Stimulated activated CD8-positive, alpha-beta memory T cell treated with anti-CD3 and anti-CD28 coated beads, Interleukin-4, amount 100 ng/mL, for 4 hours (primary cell): ENCODE measurements at regions not wholly inside any gene's neighbourhood (a gene's known extent, or its start where the extent isn't known, plus 50 kb on each side); places are given as distances from the start of the nearest gene placed in this dataset.

ENCODE experiments used
- DNase-seq, 2 donors: peaks; one replicate each; pipeline ENCODE4 v3.0.0-alpha.2; 2020; ENCODE audit warnings: low read depth in 2 of 2, low spot score in 1 of 2

DNA sequence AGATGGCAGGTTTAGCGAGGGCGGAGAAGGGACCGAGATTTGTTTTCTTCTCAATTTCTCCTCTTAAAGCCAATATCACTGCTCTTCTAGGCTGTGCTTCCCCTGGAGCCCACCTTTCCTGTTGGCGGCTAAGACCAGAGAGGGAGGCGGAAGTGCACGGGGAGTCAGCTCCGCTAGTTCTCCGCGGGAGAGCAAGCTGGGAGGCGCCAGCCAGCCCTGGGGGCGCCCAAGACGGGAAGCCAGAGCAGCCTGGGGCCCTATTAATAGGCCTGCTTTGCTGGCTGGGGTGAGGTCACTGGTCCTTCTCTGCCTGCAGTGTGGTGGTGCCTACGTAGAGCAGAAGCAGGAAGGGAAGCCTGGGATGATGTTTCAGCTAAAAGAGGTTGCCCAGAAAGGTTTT, 61.6 kb downstream of the LSM5 start:
- DNase-seq, result no peak

DNA sequence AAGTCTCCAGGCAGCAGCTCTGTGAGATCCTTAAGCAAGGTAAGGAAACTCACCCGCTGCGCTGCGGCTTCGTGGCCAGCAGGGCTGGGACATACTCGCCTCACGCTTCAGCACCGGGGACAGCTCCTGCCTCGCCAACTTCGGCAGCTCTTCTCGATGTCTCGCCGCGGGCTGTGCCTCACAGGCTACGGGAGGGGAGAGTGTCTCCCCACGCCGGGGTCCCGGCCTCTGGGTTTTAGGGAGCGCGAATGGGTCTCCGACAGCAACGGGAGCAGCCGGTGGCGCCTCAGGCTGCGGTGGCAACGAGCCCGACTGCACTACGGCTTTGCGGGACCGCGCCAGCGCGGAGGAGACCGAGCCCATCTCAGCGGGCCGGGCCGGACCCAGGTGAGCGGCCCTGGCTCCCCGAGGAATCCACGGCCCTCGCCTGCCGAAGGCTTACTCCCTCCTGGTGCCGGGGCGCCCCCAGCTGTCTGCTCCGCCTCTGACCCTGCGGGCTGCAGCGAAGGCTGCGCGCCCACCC, 62.4 kb downstream of the LSM5 start:
- DNase-seq, result peak; percentile 7 to 11

DNA sequence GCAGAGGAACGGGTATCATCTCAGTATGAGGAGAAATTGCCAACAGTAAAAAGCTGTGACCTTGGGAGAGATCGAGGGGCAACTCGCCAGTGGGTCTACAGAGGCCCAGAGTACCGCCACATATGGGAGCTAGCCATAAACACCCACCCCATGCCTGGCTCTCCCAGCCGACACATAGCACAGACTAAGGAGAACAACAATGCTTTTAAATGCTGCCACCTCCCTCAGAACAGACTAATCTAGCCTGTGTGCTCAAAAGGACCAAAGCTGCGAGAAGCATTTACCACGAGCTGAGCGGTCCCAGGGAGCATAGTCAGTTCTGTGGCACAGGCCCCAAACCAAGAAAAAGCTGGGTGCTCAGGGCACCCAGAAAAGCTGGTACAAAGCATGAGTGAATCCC, 73.3 kb downstream of the LSM5 start:
- DNase-seq, result no peak

DNA sequence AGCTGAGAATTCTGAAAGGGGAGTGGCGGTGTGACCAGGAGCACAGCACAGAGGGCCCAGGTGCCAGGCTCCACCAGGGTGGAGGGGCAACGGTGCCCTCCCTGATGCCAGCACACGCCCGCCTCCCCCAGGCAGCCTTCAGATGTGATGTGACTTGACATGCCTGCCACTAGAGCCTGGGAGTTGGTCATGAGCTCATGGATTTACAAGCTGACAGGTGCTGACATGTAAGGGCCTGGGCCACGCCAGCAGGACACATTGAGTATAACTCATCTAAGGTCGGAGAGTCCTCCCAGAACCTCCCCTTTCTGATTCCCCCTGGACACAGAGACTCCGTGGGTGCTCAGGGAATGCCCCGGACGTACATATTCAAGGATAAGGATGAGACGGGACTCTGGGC, 74.2 kb downstream of the LSM5 start:
- DNase-seq, result no peak

DNA sequence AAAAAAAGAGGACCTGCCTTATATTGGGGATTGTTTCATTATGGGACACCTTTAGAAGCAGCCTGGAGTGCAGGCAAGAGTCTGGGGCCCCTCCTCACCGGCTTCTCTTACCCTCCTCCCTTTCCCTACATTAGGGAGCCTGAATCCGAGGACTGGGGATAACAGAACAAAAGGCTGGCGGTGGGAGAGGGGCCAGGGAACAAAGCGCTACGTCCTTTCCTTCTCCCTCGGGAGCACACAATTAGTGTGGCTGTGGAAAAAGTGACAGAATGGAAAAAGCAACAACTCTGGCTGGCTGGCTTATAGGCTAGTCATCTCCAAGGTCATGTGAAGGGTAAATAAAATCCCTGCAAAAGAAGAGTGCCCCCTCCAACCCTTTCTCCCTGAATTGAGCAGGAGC, 74.7 kb downstream of the LSM5 start:
- no peak for DNase-seq

DNA sequence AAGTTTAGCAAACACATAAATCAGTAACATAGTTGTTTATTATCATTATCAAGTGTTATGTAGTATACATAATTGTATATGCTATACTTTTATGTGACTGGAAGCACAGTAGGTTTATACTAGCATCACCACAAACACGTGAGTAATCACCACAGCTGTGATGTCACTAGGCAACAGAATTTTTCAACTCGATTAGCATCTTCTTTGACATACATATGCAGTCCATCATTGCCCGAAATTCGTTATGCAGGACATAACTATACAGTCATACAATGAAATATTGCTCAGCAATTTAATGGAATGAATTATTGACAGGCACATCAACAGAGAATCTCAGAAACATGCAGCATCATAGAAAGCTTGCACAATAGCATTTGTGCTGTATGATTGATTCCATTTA, 77.7 kb downstream of the LSM5 start:
- no peak for DNase-seq

DNA sequence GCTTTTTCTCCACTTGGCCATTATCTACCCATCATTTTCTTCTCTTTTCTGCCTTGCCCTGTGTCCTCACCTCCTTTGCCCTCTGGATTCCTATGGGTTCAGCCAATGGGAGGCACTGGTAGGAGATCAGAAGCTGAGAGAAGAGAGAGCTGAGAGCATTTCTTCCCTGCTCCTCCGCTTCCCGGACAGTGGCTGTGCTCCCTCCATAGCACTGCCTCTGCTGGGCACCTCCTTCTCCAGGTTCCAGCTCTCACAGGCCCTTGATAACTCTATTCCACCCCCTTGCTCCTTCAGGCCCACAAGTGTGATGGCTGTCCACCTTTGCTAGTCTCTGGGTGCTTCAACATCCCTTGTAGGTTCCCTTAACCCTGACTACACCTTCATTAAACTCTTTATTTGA, 79.6 kb downstream of the LSM5 start:
- DNase-seq, result no peak

DNA sequence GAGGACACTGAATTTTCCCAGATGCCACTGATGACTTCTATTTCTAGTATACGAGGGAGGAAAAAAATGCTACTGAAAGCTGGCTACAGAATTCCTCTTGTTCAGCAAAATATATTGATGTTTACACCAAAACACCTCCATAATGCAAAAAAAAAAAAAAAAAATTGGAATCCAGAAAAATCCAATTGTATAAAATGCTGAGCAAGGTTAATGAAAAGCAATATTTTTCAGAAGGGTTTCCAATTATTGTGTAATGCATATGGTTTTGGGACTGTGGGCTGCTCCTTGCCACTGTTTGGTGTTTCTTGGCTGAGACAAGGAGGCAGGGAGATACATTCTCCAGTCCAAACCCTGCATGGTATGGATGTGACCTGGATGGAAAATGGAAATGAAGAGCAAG, 83.8 kb downstream of the LSM5 start:
- no peak for DNase-seq

DNA sequence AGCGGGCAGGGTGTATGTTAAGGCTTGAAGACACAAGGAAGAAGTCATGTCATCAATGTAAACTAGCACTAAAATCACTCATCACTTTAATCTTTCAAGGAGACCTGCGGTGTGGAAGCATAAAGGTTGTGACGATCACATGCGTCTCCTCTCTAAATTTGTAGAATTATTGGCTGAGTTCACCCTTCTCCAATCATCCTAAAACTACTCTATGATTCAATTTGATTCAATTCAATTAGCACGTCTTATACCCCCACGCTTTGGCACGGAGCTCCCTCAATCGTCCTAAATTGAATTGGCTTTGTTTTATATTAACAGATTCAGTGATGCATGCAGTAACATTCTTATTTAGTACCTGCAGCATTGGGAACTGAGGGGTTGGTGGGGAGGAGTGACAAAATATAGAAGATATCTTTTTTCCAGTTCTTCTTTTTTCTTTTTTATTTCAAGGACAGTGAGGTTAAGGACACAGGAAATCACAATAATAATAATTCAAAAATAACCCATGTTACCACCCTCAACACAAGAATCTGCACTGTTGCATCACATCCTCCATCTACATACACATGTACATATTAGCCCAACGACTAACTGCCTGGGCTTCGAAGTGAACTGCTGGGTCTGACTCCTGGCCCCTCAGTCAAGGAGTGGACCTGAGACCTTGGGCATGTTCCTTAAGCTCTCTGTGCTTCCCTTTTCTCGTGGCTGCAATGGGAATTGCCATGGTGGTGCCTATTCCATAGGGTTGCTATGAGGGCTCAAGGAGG, 86.5 kb downstream of the LSM5 start:
- DNase-seq, result no peak

DNA sequence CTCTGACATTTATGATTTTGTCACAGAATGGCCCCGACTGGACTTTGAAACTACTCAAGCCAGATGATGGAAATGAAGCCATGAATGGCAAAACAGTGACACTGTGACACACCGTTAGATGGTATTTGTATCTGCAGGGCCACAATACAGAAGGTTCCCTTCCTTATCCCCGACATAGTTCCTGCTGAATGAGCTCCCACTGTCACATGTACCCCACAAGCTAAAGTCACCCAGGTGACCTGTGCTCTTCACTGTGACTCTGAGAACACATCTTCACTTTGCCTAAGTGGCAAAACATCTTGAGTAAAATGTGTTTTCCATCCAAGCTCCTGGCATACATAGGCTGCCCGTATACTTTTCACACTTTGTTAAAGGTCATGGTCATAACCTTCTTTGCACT, 89.5 kb downstream of the LSM5 start:
- no peak for DNase-seq

DNA sequence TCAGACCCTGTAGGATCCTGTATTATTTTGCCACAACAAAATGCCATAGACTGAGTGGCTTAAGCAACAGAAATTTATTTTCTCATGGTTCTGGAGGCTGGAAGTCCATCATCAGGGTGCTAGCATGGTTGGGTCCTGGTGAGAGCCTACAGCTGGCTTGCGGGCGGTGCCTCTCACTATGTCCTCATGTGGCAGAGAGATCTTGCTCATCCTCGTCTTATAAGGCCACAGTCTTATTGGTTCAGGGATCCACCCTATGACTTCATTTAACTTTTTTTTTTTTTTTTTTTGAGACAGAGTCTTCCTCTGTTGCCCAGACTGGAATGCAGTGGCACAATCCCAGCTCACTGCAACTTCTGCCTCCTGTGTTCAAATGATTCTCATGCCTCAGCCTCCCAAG, 90.9 kb downstream of the LSM5 start:
- no peak for DNase-seq

DNA sequence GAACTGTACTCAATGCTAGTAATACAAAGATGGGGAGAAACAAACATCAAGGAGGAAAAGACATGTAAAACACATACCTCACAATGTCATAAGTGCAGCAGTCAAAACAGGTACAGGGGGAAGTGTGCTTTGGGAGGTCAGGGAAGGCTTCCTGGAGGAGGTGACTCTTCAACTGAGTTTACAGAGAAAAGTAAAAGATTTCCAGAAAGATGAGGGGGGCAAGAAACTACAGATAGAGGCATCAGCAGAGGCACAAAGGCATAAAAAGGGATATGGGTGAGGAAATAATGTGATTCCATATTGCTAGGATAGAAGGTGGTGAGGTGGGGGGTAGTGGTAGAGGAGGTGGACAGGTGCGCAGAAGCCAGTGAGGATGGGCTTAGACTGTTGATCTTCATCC, 95.0 kb downstream of the LSM5 start:
- no peak for DNase-seq

DNA sequence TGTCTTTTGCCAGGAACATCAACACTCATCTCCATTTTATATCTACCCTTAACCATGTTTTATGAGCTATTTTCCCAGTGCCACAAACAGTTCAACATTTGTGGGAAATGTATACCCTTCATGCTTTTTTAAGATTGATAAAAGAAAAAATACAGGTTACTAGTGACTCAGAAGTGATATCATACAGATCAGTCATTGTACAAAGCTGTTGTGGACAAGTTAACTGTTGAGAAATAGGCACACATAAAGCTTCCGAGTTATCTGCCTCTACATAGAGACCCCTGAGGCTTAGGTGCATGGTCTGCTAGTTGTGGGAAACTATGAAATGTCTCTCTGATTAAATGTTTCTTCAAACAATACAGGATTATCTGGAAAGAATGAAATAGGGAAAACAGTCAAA, 96.3 kb downstream of the LSM5 start:
- DNase-seq, result no peak

DNA sequence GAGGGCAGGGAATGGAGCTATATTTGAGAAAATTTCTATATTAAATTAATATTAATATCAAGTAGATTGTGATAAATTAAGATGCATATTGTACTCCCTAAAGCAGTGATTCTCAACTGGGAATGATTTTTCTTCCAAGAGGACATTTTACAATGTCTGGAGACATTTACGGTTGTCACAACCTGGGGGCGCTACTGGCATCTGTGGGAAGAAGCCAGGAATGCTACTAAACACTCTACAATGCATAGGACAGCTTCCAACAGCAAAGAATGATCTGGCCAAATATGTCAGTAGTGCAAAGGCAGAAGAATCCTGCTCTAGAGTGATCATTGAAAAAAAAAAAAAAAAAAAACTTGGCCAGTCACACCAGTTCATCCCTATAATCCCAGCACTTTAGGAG, 100.0 kb downstream of the LSM5 start:
- no peak for DNase-seq

DNA sequence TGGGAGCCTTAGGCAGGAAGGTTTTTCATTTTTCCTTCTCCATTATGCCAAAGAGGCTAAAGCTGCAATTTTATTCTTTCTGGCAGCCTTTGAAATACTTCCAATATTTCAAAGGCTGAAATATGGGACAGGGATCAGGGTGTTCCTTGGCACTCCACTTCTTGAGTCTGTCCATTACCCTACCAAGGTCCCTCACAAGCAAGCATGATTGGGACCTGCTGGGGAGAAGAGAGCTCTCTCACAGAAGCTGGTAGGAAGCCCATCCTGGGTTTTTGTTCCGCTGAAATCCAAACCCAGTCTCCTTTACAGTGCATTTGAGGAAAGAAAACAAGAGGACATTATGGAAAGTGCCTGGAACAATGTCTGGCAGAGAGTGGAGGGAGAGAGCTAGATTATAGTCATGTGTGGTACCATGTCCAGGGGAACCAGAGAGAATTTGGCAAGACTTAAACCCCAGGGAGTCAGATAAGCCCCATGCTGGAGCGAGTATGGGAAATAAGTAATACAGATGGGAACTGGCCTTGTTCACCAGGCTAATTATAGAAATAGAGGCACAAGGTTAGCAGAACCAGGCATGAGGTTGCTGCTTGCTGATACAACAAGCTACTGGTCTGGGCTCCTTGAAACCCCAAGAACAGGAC, 104.7 kb downstream of the LSM5 start:
- no peak for DNase-seq

DNA sequence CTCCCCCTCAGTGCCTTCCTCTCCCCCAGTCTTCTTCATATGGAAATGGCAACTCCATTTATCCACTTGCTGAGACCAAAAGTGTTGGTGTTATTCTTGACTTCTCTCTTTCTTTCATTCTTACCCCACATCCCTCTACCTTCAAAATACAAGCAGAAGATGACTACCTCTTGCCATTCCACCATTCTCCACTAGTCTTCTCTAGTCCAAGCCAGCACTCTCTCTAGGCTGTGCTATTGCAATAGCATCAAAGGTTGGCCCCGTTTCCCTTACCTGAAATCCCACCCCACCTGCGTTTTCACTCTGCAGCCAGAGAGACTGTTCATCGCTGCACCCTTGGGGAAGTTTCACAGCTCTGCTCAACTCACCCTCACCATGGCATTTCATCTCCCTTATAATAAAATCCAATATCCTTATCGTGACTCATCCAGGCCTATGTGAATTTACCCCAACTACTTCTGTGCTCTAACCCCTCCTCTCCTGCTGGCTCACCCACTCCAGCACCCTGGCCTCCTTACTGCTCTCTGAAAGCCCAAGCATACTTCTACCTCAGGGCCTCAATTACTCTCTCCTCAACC, 109.1 kb downstream of the LSM5 start:
- DNase-seq, result no peak

DNA sequence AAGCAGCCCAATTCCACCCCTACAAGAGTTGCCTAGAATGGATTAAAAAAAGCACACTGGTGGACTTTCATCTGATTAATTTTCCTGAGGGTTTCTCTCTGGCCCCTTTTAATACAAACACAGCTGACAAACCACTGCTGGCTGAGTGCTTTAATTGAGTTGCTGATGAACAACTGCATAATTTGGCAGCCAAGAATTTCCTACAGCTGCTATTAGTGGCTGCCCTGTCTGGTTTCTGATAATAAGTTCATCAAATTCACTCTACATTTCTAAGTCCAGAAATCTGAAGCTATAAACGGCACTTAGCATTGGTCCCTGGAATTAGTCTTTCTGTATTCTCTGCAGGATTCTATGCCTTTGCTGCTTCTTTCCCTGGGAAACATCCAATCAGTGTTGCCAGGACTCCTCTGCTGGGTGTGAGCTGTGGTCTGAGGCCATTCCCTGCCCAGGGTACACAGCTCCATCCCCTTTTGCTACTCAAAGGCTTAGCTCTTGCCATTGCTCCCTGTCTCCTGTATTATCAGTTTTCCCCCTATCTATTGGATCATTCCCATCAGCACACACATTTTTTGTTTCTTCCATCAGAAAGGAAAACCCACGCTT, 110.6 kb downstream of the LSM5 start:
- DNase-seq, result no peak

DNA sequence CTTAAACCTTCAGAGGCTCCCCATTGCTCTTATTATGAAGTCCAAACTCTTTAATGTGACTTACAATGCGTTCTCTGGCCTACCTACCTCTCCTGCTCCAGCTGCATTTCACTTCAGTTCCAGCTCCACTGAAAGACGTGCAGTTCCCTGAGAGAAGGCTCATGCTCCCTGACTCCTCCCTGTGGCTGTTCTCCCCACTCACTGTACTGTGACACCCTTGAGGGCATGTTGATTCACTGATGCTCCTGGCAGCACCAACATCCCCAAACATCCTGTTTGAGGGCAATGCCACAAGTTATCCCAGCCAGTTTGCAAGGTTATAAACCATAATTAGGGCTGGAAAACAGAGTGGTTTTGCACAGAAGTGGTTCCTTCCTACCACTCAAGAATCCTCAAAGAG, 111.2 kb downstream of the LSM5 start:
- no peak for DNase-seq

DNA sequence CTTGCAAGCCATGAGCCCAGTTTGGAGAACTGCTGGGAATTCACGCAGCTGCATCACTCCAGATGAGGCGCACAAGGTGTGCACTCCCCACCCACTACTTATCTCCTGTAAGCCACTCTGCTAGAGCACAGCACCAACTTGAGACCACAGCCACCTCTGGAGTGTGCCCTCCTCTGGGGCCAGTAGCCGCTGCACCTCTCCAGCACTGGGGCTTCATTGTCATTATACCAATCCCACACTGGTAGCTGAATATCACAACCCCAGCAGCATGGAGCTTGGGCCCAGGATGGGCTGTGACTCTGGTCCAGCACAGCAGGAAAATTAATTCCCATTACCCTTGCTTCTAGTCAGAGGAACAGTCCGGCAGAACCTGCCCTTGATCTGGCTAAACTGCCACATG, 125.6 kb downstream of the LSM5 start:
- no peak for DNase-seq

DNA sequence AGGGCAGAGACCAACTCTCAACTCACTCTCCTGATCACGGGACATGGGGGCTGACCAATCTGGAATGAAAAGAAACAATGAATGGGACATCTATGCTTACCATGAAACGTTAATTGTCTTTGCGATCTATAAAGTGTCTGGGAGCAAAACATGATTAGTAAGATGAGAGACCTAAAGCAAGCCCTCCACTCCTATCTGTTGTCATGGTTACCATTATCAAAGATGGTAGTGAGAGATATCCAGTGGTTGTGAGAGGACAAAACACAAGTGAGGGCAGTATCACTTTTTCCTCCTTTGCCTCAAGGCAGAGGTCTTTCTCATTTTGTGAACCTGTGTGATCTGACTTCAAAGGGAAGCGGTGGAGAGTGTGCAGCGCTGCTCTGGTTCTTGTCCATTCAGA, 130.1 kb downstream of the LSM5 start:
- no peak for DNase-seq

DNA sequence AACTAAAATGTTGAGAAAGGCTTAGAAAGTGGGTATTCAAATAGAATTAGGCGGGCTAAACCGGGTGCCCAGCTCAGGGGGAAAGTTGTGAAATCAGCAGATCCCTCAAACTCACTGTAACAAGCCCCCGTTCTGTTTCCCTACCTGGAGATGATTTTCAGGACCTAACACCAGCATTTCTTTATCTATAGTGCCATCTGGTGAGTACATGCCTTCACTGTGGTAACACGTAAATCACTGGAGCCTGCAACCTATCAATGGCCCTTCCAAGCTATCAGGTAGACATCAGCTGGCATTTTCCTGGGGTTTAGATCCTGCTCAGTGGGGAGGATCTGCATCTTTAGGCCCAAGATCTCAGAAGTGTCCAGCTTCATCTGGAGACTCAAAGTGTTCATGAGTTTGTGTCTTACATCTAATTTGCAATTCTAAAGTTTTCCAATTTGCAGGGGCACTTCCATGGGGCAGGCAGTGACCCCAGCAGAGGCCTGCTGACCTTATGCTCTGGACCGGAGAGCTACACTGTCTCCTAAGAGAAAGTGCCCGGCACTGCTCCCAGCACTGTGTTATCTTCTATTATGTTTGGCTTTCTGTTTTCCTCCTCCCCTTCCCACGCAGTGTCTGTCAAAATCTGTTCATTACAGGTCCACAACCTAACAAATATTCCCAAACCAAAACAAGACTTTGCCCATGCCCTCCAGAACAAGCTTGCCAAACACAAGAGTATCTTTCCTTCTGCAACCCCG, 132.5 kb downstream of the LSM5 start:
- no peak for DNase-seq
